Esophagus squamous epithelium (tissue), 4 donors: ENCODE measurements at regions not wholly inside any gene's neighbourhood (a gene's known extent, or its start where the extent isn't known, plus 50 kb on each side); places are given as distances from the start of the nearest gene placed in this dataset.

Experiments used
- POLR2A ChIP-seq, 4 donors: fragments of 450-650 bp; IDR thresholded peaks; one replicate each; pipeline ENCODE4 v1.6.1; 2017; ENCODE audit warnings: antibody characterized with exemption in 4 of 4, mild to moderate bottlenecking in 4 of 4, moderate library complexity in 3 of 4
- TF ChIP-seq, protein P1 (sequence below), 6 experiments: fragments of 450-650 bp in 4 of 6; fragments of 200-600 bp in 2 of 6; sonication (generic) in 2 of 6; IDR thresholded peaks; one replicate each; pipeline ENCODE4 v1.5.1; 2016 to 2019; ENCODE audit warnings: antibody characterized with exemption in 6 of 6, mild to moderate bottlenecking in 4 of 6, moderate library complexity in 4 of 6

DNA sequence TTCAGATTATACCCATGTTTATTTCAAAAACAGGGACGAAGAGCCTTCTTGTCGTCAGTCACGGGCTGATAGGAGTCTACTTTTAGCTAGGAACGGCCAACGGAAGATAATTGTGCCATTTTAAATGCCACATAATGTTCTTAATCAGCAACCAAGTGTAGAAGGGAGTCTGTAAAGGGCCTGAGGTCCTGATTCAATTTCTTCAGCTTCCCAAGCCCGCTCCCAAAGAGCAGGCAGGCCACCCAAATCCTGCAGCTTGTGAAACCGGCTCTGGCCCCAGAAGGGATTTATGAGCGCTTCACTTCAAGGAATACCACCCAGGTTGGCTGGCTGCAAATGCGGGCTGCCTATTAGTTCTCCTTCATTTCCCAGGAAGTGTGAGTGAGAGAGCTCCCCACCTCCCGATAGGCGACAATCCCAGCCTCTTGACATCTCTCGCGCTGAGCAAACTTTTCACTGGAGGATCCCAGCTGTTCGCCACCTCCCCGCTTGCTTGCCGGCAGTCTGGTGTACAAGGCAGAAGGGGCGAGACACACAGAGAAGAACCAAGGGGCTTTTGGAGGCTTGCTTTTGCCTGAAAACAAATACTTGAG lies 272.9 kb downstream of the CDH20 start:
- TF ChIP-seq POLR2A (IDR thresholded peaks at IDR 0.05) = no peak
- TF ChIP-seq, protein P1, sequence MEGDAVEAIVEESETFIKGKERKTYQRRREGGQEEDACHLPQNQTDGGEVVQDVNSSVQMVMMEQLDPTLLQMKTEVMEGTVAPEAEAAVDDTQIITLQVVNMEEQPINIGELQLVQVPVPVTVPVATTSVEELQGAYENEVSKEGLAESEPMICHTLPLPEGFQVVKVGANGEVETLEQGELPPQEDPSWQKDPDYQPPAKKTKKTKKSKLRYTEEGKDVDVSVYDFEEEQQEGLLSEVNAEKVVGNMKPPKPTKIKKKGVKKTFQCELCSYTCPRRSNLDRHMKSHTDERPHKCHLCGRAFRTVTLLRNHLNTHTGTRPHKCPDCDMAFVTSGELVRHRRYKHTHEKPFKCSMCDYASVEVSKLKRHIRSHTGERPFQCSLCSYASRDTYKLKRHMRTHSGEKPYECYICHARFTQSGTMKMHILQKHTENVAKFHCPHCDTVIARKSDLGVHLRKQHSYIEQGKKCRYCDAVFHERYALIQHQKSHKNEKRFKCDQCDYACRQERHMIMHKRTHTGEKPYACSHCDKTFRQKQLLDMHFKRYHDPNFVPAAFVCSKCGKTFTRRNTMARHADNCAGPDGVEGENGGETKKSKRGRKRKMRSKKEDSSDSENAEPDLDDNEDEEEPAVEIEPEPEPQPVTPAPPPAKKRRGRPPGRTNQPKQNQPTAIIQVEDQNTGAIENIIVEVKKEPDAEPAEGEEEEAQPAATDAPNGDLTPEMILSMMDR (IDR thresholded peaks at IDR 0.05) = no peak
